CD4-positive, alpha-beta T cell treated with Interleukin-15 for 4 hours (primary cell): ENCODE measurements at regions not wholly inside any gene's neighbourhood (a gene's known extent, or its start where the extent isn't known, plus 50 kb on each side); places are given as distances from the start of the nearest gene placed in this dataset.
"Not testable (repeated sequence)": the region's sequence is repeated elsewhere in the genome, so short reads cannot be mapped to it uniquely, and the experiment has no call there.

Experiments
- DNase-seq: peaks from one replicate; pipeline ENCODE4 v3.0.0-alpha.2; 2020; ENCODE audit warnings: low spot score

GRCh38 chr1:61028136-61028535, 54.2 kb upstream of the NFIA start:
- DNase-seq = no peak

- DNase-seq = not testable (repeated sequence)
Observed at GRCh38 chr1:61018068-61018467, 64.3 kb upstream of the NFIA start.

DNA sequence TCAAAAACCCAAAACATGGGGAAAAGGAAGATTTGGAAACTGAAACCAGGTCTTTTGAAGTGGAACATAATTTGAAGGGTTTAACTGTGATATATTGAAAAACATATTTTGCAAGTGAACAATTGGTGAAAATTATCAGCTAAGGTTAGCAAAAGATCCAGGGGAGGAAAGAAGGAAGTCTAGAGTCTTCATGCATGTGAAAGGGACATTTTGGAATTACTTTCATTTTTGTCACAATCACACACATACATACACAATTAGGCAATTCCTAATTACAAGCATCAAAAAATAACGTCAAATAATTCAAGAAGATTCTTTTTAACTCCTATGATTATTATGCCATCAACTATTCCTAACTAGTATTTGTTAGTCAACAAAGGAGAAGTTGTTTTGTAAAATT, 64.7 kb upstream of the NFIA start:
- no peak for DNase-seq

GRCh38 chr1:61013946-61014667, 68.3 kb upstream of the NFIA start:
- no peak for DNase-seq

- DNase-seq = no peak
Observed at GRCh38 chr1:61013189-61013945, 69.0 kb upstream of the NFIA start.

GRCh38 chr1:61012341-61012761, 70.0 kb upstream of the NFIA start:
- DNase-seq = no peak

GRCh38 chr1:61011561-61012263, 70.6 kb upstream of the NFIA start:
- no peak for DNase-seq

- no peak for DNase-seq
Observed at GRCh38 chr1:61007534-61008364, 74.6 kb upstream of the NFIA start.

GRCh38 chr1:61005614-61006580, 76.5 kb upstream of the NFIA start:
- DNase-seq = no peak

- DNase-seq = no peak
Observed at GRCh38 chr1:61004262-61005003, 77.9 kb upstream of the NFIA start.

- DNase-seq = no peak
Observed at GRCh38 chr1:61000327-61000726, 82.0 kb upstream of the NFIA start.

- no peak for DNase-seq
Observed at GRCh38 chr1:60998786-60999185, 83.6 kb upstream of the NFIA start.

DNA sequence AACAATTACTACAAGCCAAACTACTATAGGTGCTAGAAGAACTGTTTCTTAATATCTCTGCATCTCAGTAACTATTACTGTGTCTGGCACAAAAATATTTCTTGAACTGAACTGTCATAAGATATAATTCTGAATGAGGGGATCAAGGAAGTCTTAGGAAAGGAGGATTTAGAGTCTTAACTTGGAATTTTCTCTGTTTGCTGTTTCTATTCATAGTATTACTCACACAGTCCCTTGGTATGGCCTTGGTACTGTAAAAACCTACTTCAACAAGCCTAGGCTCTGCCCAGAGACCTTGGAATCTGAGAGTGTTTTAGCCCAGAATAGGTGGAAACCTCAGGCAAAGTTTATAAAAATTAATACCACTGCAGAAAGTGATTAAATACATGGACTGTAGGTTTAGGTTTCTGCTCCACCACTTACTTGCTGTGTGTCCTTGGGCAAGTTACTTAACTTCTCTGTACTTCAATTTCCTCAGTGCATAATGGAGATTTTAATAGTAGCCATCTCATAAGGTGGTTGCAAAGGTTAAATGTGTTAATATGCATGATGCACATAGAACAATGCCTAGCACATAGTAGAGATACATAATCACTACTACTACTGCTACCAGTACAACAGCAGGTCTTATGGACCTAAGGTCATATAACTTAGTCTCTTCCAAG, 87.4 kb upstream of the NFIA start:
- no peak for DNase-seq

DNA sequence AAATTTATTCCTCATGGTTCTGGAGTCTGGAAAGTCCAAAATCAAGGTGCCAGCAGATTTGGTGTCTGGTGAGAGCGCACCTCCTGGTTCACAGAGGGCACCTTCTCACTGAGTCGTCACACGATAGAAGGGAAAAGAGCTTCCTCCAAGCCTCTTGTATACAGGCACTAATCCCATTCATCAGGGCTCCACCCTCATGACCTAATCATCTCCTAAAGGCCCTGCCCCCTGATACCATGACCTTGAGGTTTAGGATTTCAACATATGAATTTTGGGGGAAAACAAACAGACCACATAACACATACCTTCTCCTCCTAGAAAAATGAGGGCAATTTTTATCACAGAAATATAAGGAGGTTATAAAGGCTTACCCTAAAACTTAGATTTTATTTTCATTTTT, 88.0 kb upstream of the NFIA start:
- no peak for DNase-seq

GRCh38 chr1:60992165-60992564, 90.2 kb upstream of the NFIA start:
- DNase-seq = no peak

DNA sequence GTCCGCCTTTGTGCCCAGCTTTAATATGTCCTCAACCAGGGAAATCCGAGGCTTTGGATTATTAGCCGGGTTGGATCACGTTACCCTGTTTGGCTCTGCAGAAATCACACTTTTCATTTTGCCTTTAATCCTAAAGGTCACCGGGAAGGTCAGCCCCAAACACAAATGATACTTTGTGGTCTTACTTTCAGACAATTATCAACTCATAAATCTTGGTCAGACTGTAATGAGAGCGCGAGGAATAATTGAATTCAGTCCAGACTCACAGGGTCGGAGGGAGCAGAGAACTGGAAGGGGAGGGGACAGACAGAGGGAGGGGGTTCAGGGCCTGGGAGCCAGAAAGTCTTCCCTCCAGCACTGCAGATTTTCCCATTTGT, 91.7 kb upstream of the NFIA start:
- DNase-seq = no peak

- no peak for DNase-seq
Observed at GRCh38 chr1:60989749-60990713, 92.3 kb upstream of the NFIA start.

GRCh38 chr1:60988891-60989290, 93.5 kb upstream of the NFIA start:
- DNase-seq = no peak

DNA sequence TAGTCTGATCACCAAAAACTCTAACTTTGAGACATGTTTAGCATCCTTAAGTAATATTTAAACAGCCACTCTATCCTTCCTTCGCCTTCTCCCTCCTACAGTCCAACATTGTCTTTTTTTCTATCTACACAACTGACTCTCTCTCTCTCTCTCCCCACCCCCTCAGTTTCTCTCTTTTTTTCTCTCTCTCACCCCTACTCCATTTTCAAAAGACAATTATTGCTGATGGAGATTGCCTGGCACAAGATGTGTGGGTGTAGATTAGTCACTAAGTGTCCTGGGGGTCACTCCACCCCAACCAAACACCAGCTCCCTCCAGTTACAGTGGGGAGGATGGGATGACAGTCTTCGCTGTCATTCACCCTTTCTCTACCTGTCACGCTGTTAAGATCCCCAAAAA, 94.5 kb upstream of the NFIA start:
- no peak for DNase-seq
